Left ventricle myocardium inferior (tissue), 1 donor: ENCODE measurements at regions not wholly inside any gene's neighbourhood (a gene's known extent, or its start where the extent isn't known, plus 50 kb on each side); places are given as distances from the start of the nearest gene placed in this dataset.
"Not testable (repeated sequence)": the region's sequence is repeated elsewhere in the genome, so short reads cannot be mapped to it uniquely, and the experiment has no call there.

Source experiments
- DNase-seq: peaks from one replicate; pipeline ENCODE4 v3.0.0-alpha.2; 2020
- H3K27ac ChIP-seq: fragments of 200-600 bp; replicated peaks from 2 replicates; pipeline ENCODE4 v1.8.0; 2021
- H3K27me3 ChIP-seq: fragments of 200-600 bp; 2 replicates; pipeline ENCODE4 v1.8.0; 2021; ENCODE audit warnings: low read depth
- H3K36me3 ChIP-seq: fragments of 200-600 bp; 2 replicates; pipeline ENCODE4 v1.8.0; 2021
- H3K4me1 ChIP-seq: fragments of 200-600 bp; 2 replicates; pipeline ENCODE4 v1.8.0; 2021
- H3K4me3 ChIP-seq: fragments of 200-600 bp; 2 replicates; pipeline ENCODE4 v1.8.0; 2021; ENCODE audit warnings: mild to moderate bottlenecking, moderate library complexity
- H3K9me3 ChIP-seq: fragments of 200-600 bp; replicated peaks from 2 replicates; pipeline ENCODE4 v1.8.0; 2021
- CTCF ChIP-seq: fragments of 200-600 bp; IDR thresholded peaks from 2 replicates; pipeline ENCODE4 v1.8.0; 2021; ENCODE audit warnings: antibody characterized with exemption, mild to moderate bottlenecking, borderline replicate concordance
- intact Hi-C: fragments of 100-400 bp; cut with micrococcal nuclease; formaldehyde crosslinking; loops from one replicate; pipeline ENCODE4 v1.11.0; 2022
- donor health status: DM: no; HTN: yes; CAD: no; lungs with severe emphysema.

DNA sequence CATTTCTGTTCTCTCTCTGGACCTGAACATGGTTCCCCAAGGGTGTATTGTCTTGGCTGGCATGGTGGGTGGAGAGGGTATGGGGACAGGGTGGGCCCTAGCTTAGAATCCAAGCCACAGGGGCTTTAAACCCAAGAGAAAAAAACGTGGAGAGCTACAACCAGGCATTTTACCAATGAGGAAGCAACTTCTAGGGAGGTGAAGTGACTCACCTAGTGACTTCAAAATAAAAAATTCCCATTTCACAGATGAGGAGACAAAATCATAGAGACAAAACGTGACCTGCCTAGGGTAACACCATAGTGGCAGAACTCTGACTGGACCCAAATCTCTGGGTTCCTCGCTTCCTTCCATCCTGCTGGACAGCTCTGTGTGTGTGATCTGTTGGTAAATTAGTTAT, 216.8 kb downstream of the RPLP1 start:
- intact Hi-C loops = no loop called here
- Histone ChIP-seq H3K4me3 (no peak overlapping the region), H3K36me3 (no peaks in the 10 kb centered on the region), H3K27me3 (peaks cover 60% of the 10 kb centered on the region), H3K27ac (no peak overlapping the region), H3K9me3 (no peaks in the 10 kb centered on the region), H3K4me1 (peaks cover 21% of the 10 kb centered on the region)
- DNase-seq = no peak
- no peak for TF ChIP-seq CTCF

DNA sequence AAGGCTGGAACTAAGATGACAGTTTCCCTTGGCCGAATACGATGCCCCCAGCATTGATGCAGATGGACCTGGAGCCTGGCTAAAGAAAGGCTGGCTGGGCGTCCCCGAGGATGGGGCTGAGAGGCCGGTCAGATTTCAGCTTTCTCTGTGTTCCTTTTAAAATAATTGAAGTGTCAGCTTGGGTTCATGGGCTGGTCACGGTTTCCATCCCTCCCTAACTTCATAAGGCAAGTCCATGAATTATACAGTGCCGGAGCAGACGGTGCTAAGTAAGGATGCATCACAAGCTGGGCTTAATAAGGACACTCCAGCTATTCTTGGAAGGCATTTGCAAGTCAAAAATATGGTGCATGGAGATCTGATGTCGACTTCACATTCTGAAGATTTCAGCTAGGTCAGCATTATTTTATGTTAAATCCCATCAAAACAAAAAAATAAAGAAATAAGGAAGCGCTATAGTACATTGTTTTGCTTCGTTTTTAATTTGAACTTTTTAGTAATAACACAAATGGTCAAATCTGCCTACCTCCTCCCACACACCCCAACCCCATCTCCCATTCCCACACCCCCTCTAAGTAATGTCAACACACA, 220.8 kb downstream of the RPLP1 start:
- DNase-seq = no peak
- H3K9me3 ChIP-seq = no peaks in the 10 kb centered on the region
- no peak for TF ChIP-seq CTCF
- H3K27me3 ChIP-seq = peaks cover 68% of the 10 kb centered on the region
- peaks cover 7% of the 10 kb centered on the region for H3K4me1 ChIP-seq
- H3K36me3 ChIP-seq = no peaks in the 10 kb centered on the region
- intact Hi-C loops = no loop called here
- no peak overlapping the region for H3K27ac ChIP-seq
- H3K4me3 ChIP-seq = no peak overlapping the region

GRCh38 chr15:69675731-69676130, 223.1 kb downstream of the RPLP1 start:
- Histone ChIP-seq H3K36me3 (no peaks in the 10 kb centered on the region), H3K27ac (no peak overlapping the region), H3K27me3 (peaks cover 86% of the 10 kb centered on the region), H3K4me1 (no peaks in the 10 kb centered on the region), H3K4me3 (no peak overlapping the region), H3K9me3 (no peaks in the 10 kb centered on the region)
- TF ChIP-seq CTCF = no peak
- intact Hi-C loops = no loop called here
- no peak for DNase-seq

- no peaks in the 10 kb centered on the region for H3K36me3 ChIP-seq
- H3K27ac ChIP-seq = no peak overlapping the region
- DNase-seq = no peak
- peaks cover 72% of the 10 kb centered on the region for H3K27me3 ChIP-seq
- H3K4me1 ChIP-seq = no peaks in the 10 kb centered on the region
- no peak for TF ChIP-seq CTCF
- H3K4me3 ChIP-seq = no peak overlapping the region
- H3K9me3 ChIP-seq = peaks cover 7% of the 10 kb centered on the region
- intact Hi-C loops = no loop called here
Measured at GRCh38 chr15:69677403-69677802, 224.8 kb downstream of the RPLP1 start.

DNA sequence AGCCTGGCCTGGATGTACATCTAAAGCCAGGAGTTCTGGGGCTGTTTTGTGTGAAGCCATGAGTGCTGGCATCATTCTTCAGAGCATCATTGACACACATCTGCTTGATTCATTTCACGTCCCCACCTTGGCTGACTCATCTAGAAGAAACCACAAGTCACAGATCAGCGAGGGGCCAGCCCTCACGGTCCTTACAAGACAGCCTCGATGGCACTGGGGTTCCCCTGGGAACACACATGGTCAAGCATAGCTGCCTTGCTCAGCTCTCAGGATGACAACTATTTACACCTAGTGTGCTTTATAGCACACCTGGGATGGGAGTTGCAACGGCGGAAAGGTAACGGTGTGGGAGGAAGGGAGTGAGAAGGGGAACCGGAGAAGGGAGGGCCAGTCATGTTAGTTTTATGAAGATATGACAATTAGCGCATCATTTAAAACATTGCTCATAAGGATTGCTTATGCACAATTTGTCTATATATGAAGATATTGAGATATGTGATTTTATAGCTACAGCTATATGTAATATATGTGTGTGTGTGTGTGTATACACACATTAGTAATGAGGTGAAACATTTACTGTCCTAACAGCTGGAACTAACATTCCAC, 227.1 kb downstream of the RPLP1 start:
- DNase-seq = no peak
- H3K9me3 ChIP-seq = peaks cover 23% of the 10 kb centered on the region
- H3K27ac ChIP-seq = no peak overlapping the region
- intact Hi-C loops = no loop called here
- no peaks in the 10 kb centered on the region for H3K4me1 ChIP-seq
- no peak for TF ChIP-seq CTCF
- no peaks in the 10 kb centered on the region for H3K36me3 ChIP-seq
- H3K4me3 ChIP-seq = no peak overlapping the region
- peaks cover 55% of the 10 kb centered on the region for H3K27me3 ChIP-seq

GRCh38 chr15:69684823-69685222, 232.2 kb downstream of the RPLP1 start:
- intact Hi-C loops, H3K4me3 ChIP-seq, DNase-seq, H3K4me1 ChIP-seq, H3K27ac ChIP-seq, H3K36me3 ChIP-seq: not testable (repeated sequence)
- Histone ChIP-seq H3K27me3 (peaks cover 58% of the 10 kb centered on the region), H3K9me3 (peaks cover 49% of the 10 kb centered on the region)
